H9 (cell line): ENCODE measurements at regions not wholly inside any gene's neighbourhood (a gene's known extent, or its start where the extent isn't known, plus 50 kb on each side); places are given as distances from the start of the nearest gene placed in this dataset.
"Not testable (repeated sequence)": the region's sequence is repeated elsewhere in the genome, so short reads cannot be mapped to it uniquely, and the experiment has no call there.

Experiments used
- DNase-seq: peaks from one replicate; pipeline ENCODE4 v3.0.0-alpha.2; 2017
- H2AFZ ChIP-seq: one replicate; pipeline ENCODE4 v1.6.1; 2013; ENCODE audit warnings: mild to moderate bottlenecking, low read length, control low read depth, moderate library complexity
- H2AK5ac ChIP-seq: 2 replicates; pipeline ENCODE4 v1.6.1; 2013; ENCODE audit warnings: low read length, control low read depth, mixed read lengths; ENCODE audit not compliant: insufficient read length
- H2BK120ac ChIP-seq: one replicate; pipeline ENCODE4 v1.6.1; 2013; ENCODE audit warnings: low read depth, mild to moderate bottlenecking, low read length, control low read depth, inconsistent platforms; ENCODE audit not compliant: poor library complexity, severe bottlenecking
- H2BK12ac ChIP-seq: 2 replicates; pipeline ENCODE4 v1.6.1; 2013; ENCODE audit warnings: low read length, control low read depth, mixed read lengths, low read depth; ENCODE audit not compliant: insufficient read length
- H2BK15ac ChIP-seq: 2 replicates; pipeline ENCODE4 v1.6.1; 2013; ENCODE audit warnings: low read depth, low read length, control low read depth
- H2BK20ac ChIP-seq: one replicate; pipeline ENCODE4 v1.6.1; 2013; ENCODE audit warnings: low read depth, mild to moderate bottlenecking, low read length, control low read depth, inconsistent platforms; ENCODE audit not compliant: poor library complexity, severe bottlenecking
- H2BK5ac ChIP-seq: 2 replicates; pipeline ENCODE4 v1.6.1; 2013; ENCODE audit warnings: low read length, control low read depth, mixed read lengths; ENCODE audit not compliant: insufficient read length
- H3K14ac ChIP-seq: 2 replicates; pipeline ENCODE4 v1.6.1; 2013; ENCODE audit warnings: low read length, control low read depth; ENCODE audit not compliant: insufficient read depth
- H3K18ac ChIP-seq: 2 replicates; pipeline ENCODE4 v1.6.1; 2013; ENCODE audit warnings: low read depth, mild to moderate bottlenecking, mixed read lengths, low read length, control low read depth; ENCODE audit not compliant: insufficient read length
- H3K23ac ChIP-seq: 2 replicates; pipeline ENCODE4 v1.6.1; 2013; ENCODE audit warnings: low read length, control low read depth, mixed read lengths, low read depth; ENCODE audit not compliant: insufficient read length
- H3K23me2 ChIP-seq: 2 replicates; pipeline ENCODE4 v1.6.1; 2013; ENCODE audit warnings: low read depth, mild to moderate bottlenecking, mixed read lengths, low read length, control low read depth; ENCODE audit not compliant: insufficient read length, poor library complexity, severe bottlenecking
- H3K27ac ChIP-seq: 2 replicates; pipeline ENCODE4 v1.5.1; 2013; ENCODE audit warnings: low read length, control low read depth, mixed read lengths, low read depth; ENCODE audit not compliant: insufficient read length
- H3K27me3 ChIP-seq: 2 replicates; pipeline ENCODE4 v1.6.1; 2013; ENCODE audit warnings: low read length, control low read depth, inconsistent platforms; ENCODE audit not compliant: insufficient read depth
- H3K4ac ChIP-seq: 2 replicates; pipeline ENCODE4 v1.6.1; 2013; ENCODE audit warnings: low read depth, mild to moderate bottlenecking, control low read depth, inconsistent platforms, low read length, moderate library complexity
- H3K4me1 ChIP-seq: 2 replicates; pipeline ENCODE4 v1.6.1; 2013; ENCODE audit warnings: low read length, control low read depth, inconsistent platforms; ENCODE audit not compliant: insufficient read depth
- H3K4me2 ChIP-seq: 2 replicates; pipeline ENCODE4 v1.6.1; 2013; ENCODE audit warnings: low read length, control low read depth, mixed read lengths; ENCODE audit not compliant: insufficient read length, insufficient read depth
- H3K56ac ChIP-seq: 2 replicates; pipeline ENCODE4 v1.6.1; 2013; ENCODE audit warnings: low read depth, mild to moderate bottlenecking, mixed read lengths, low read length, control low read depth; ENCODE audit not compliant: insufficient read length
- H3K79me1 ChIP-seq: 2 replicates; pipeline ENCODE4 v1.6.1; 2013; ENCODE audit warnings: low read depth, mild to moderate bottlenecking, moderate library complexity, low read length, control low read depth, inconsistent platforms; ENCODE audit not compliant: insufficient read depth, poor library complexity, severe bottlenecking
- H3K79me2 ChIP-seq: 2 replicates; pipeline ENCODE4 v1.6.1; 2013; ENCODE audit warnings: low read length, control low read depth, inconsistent platforms; ENCODE audit not compliant: insufficient read depth
- H3K9ac ChIP-seq: 2 replicates; pipeline ENCODE4 v1.6.1; 2013; ENCODE audit warnings: low read length, control low read depth, mixed read lengths; ENCODE audit not compliant: insufficient read length; ENCODE audit errors: extremely low read depth
- H3K9me3 ChIP-seq: one replicate; pipeline ENCODE4 v1.6.1; 2013; ENCODE audit warnings: low read depth, low read length, inconsistent platforms; ENCODE audit not compliant: control insufficient read depth
- H3T11ph ChIP-seq: one replicate; pipeline ENCODE4 v1.6.1; 2013; ENCODE audit warnings: mild to moderate bottlenecking, low read length, control low read depth, inconsistent platforms
- H4K20me1 ChIP-seq: one replicate; pipeline ENCODE4 v1.6.1; 2013; ENCODE audit not compliant: control insufficient read depth, insufficient read length, insufficient read depth
- H4K5ac ChIP-seq: 2 replicates; pipeline ENCODE4 v1.6.1; 2013; ENCODE audit warnings: low read depth, mild to moderate bottlenecking, mixed read lengths, low read length, control low read depth; ENCODE audit not compliant: insufficient read length
- H4K8ac ChIP-seq: replicated peaks from 2 replicates; pipeline ENCODE4 v1.6.1; 2013; ENCODE audit warnings: low read length, control low read depth, mixed read lengths, low read depth; ENCODE audit not compliant: insufficient read length
- H4K91ac ChIP-seq: 2 replicates; pipeline ENCODE4 v1.6.1; 2013; ENCODE audit warnings: low read depth, mild to moderate bottlenecking, moderate library complexity, mixed read lengths, low read length, control low read depth; ENCODE audit not compliant: insufficient read length
- H3K27ac Mint-ChIP-seq, 3 experiments: 2 replicates in 2 of 3; 3 replicates in 1 of 3; pipeline ENCODE4 v1.8.0; 2020 to 2021; ENCODE audit warnings: mixed read lengths in 3 of 3, mild to moderate bottlenecking in 1 of 3, moderate library complexity in 1 of 3
- H3K27me3 Mint-ChIP-seq: 2 replicates; pipeline ENCODE4 v1.8.0; 2021; ENCODE audit warnings: low read depth, mild to moderate bottlenecking, moderate library complexity, mixed read lengths
- H3K36me3 Mint-ChIP-seq, 3 experiments: 2 replicates in 2 of 3; 3 replicates in 1 of 3; pipeline ENCODE4 v1.8.0; 2020 to 2021; ENCODE audit warnings: low read depth in 3 of 3, mixed read lengths in 3 of 3; ENCODE audit not compliant: insufficient read depth in 1 of 3
- H3K4me1 Mint-ChIP-seq, 2 experiments: 2 replicates each; pipeline ENCODE4 v1.8.0; 2020; ENCODE audit warnings: mixed read lengths in 2 of 2
- H3K4me3 Mint-ChIP-seq, 2 experiments: 2 replicates in 1 of 2; 3 replicates in 1 of 2; pipeline ENCODE4 v1.8.0; 2020 to 2021; ENCODE audit warnings: mild to moderate bottlenecking in 2 of 2, mixed read lengths in 2 of 2, moderate library complexity in 1 of 2
- H3K9me3 Mint-ChIP-seq, 2 experiments: 2 replicates in 1 of 2; 3 replicates in 1 of 2; pipeline ENCODE4 v1.8.0; 2020; ENCODE audit warnings: mild to moderate bottlenecking in 2 of 2, mixed read lengths in 2 of 2, moderate library complexity in 1 of 2
- WGBS: extraction: QIAGEN DNeasy Blood & Tissue Kit; methylation state at CpG from one replicate; pipeline ENCODE4 v1.1.7; 2013; ENCODE audit warnings: missing lambda C conversion rate, low lambda C conversion rate, mixed read lengths; ENCODE audit not compliant: insufficient read length; ENCODE audit errors: extremely low coverage; 5-methylcytosine and 5-hydroxymethylcytosine counted together

DNA sequence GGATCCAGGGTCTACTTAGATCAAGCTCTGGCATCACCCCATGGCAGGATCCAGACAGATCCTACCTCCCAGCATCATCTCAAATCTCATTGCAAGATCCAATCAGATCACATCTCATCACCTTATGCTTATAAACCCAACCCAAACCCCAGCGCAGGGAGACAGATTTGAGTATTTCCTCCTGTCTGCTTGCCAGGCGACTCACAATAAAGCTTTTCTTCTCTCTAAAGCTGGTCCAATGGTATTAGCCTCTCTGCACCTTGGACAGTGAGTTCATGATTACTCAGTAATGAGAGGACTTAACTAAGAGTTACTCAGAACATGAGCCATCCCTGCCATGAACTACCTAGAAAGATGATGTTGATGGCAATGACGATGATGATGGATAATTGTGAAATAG, 281.7 kb downstream of the CEP170 start:
- H3K4me1 Mint-ChIP-seq, H2BK5ac ChIP-seq, H3K27ac Mint-ChIP-seq, H3T11ph ChIP-seq, H3K79me1 ChIP-seq, H2BK12ac ChIP-seq, H3K18ac ChIP-seq, H3K79me2 ChIP-seq, H3K36me3 Mint-ChIP-seq, H4K20me1 ChIP-seq, H3K27me3 ChIP-seq, H2AK5ac ChIP-seq, H2BK120ac ChIP-seq, H2BK20ac ChIP-seq, H3K27me3 Mint-ChIP-seq, H3K4me1 ChIP-seq, H2BK15ac ChIP-seq, DNase-seq, H4K5ac ChIP-seq, H3K9me3 Mint-ChIP-seq, H3K4ac ChIP-seq, H3K14ac ChIP-seq, H3K23me2 ChIP-seq, H3K4me2 ChIP-seq, H3K56ac ChIP-seq, H3K27ac ChIP-seq, H2AFZ ChIP-seq, H3K4me3 Mint-ChIP-seq, H4K8ac ChIP-seq, H3K9ac ChIP-seq, H4K91ac ChIP-seq, H3K9me3 ChIP-seq, H3K23ac ChIP-seq: not testable (repeated sequence)
- WGBS, result no CpG with 5 or more reads among the region's 3 CpGs
